ENCODE measurements at regions not wholly inside any gene's neighbourhood (a gene's known extent, or its start where the extent isn't known, plus 50 kb on each side); places are given as distances from the start of the nearest gene placed in this dataset.

GRCh38 chr16:6576606-6577005 is 756.0 kb upstream of the RBFOX1 start:
- no peaks in the 10 kb centered on the region for H3K4me1 ChIP-seq

GRCh38 chr16:6576113-6576512 is 756.5 kb upstream of the RBFOX1 start:
- TF ChIP-seq POLR2A (IDR thresholded peaks at IDR 0.05), result no peak
- TF ChIP-seq CTCF (IDR thresholded peaks at IDR 0.05), result no peak
- no peak for TF ChIP-seq POLR2AphosphoS5 (IDR thresholded peaks at IDR 0.05; ENCODE audit: insufficient read depth in 1 of 2, low read depth in 1 of 2)
- DNase-seq (ENCODE audit: extremely low spot score in 2 of 2), result no peak
- Histone ChIP-seq H3K27ac (no peak overlapping the region), H3K36me3 (no peaks in the 10 kb centered on the region), H3K4me1 (no peaks in the 10 kb centered on the region), H3K9me3 (no peaks in the 10 kb centered on the region), H3K4me3 (no peak overlapping the region), H3K27me3 (no peaks in the 10 kb centered on the region)
- intact Hi-C loops (cut with DNase I), result no loop called here

More at GRCh38 chr16:6576606-6577005, 756.0 kb upstream of the RBFOX1 start:
- Histone ChIP-seq H3K27ac (no peak overlapping the region), H3K27me3 (no peaks in the 10 kb centered on the region), H3K4me3 (no peak overlapping the region), H3K9me3 (no peaks in the 10 kb centered on the region), H3K36me3 (no peaks in the 10 kb centered on the region)
- intact Hi-C loops (cut with DNase I), result no loop called here
- TF ChIP-seq POLR2A (IDR thresholded peaks at IDR 0.05), result no peak
- TF ChIP-seq POLR2AphosphoS5 (IDR thresholded peaks at IDR 0.05; ENCODE audit: insufficient read depth in 1 of 2, low read depth in 1 of 2), result no peak
- no peak for TF ChIP-seq CTCF (IDR thresholded peaks at IDR 0.05)
- DNase-seq (ENCODE audit: extremely low spot score in 2 of 2), result no peak

GRCh38 chr16:6574146-6574545 is 758.5 kb upstream of the RBFOX1 start:
- H3K9me3 ChIP-seq, result no peaks in the 10 kb centered on the region
- no peak overlapping the region for H3K4me3 ChIP-seq
- no peak overlapping the region for H3K27ac ChIP-seq
- H3K4me1 ChIP-seq, result no peaks in the 10 kb centered on the region
- no peaks in the 10 kb centered on the region for H3K27me3 ChIP-seq
- intact Hi-C loops (cut with DNase I), result no loop called here
- TF ChIP-seq CTCF (IDR thresholded peaks at IDR 0.05) (no peak), POLR2A (IDR thresholded peaks at IDR 0.05) (no peak), POLR2AphosphoS5 (IDR thresholded peaks at IDR 0.05; ENCODE audit: insufficient read depth in 1 of 2, low read depth in 1 of 2) (no peak)
- no peak for DNase-seq (ENCODE audit: extremely low spot score in 2 of 2)
- H3K36me3 ChIP-seq, result no peaks in the 10 kb centered on the region

GRCh38 chr16:6573577-6573976 is 759.1 kb upstream of the RBFOX1 start:
- DNase-seq (ENCODE audit: extremely low spot score in 2 of 2), result no peak
- TF ChIP-seq POLR2AphosphoS5 (IDR thresholded peaks at IDR 0.05; ENCODE audit: insufficient read depth in 1 of 2, low read depth in 1 of 2), result no peak
- TF ChIP-seq CTCF (IDR thresholded peaks at IDR 0.05), result no peak
- TF ChIP-seq POLR2A (IDR thresholded peaks at IDR 0.05), result no peak
- H3K4me3 ChIP-seq, result no peak overlapping the region
- intact Hi-C loops (cut with DNase I), result no loop called here
- H3K27ac ChIP-seq, result no peak overlapping the region
- no peaks in the 10 kb centered on the region for H3K4me1 ChIP-seq
- no peaks in the 10 kb centered on the region for H3K9me3 ChIP-seq
- H3K36me3 ChIP-seq, result no peaks in the 10 kb centered on the region
- H3K27me3 ChIP-seq, result no peaks in the 10 kb centered on the region

- TF ChIP-seq POLR2A (IDR thresholded peaks at IDR 0.05) (no peak), CTCF (IDR thresholded peaks at IDR 0.05) (no peak), POLR2AphosphoS5 (IDR thresholded peaks at IDR 0.05; ENCODE audit: insufficient read depth in 1 of 2, low read depth in 1 of 2) (no peak)
- intact Hi-C loops (cut with DNase I), result no loop called here
- no peaks in the 10 kb centered on the region for H3K4me1 ChIP-seq
- no peak overlapping the region for H3K4me3 ChIP-seq
- no peaks in the 10 kb centered on the region for H3K9me3 ChIP-seq
- no peak overlapping the region for H3K27ac ChIP-seq
- no peaks in the 10 kb centered on the region for H3K27me3 ChIP-seq
- no peaks in the 10 kb centered on the region for H3K36me3 ChIP-seq
- no peak for DNase-seq (ENCODE audit: extremely low spot score in 2 of 2)
Measured at GRCh38 chr16:6571044-6571443, 761.6 kb upstream of the RBFOX1 start.

Measured in vagina (tissue), 2 donors.